ENCODE measurements at regions not wholly inside any gene's neighbourhood (a gene's known extent, or its start where the extent isn't known, plus 50 kb on each side); places are given as distances from the start of the nearest gene placed in this dataset.

GRCh38 chr7:25669281-25669781 lies 441.0 kb upstream of the NPVF start:
- no peak for TF ChIP-seq YY1 (IDR thresholded peaks at IDR 0.05; ENCODE audit: extremely low read depth, insufficient replicate concordance, low read depth, low read length)
- no peak for TF ChIP-seq EGR1 (IDR thresholded peaks at IDR 0.05; ENCODE audit: low read depth)
- no peak for TF ChIP-seq SIN3A (IDR thresholded peaks at IDR 0.05; ENCODE audit: low read depth)
- no TSS peak for BruUV-seq (replicated peaks)
- Histone ChIP-seq H3K4me3 (replicated peaks in 1 of 2; ENCODE audit: low read depth in 1 of 2, low read length in 2 of 2) (no peak overlapping the region), H3K9me2 (ENCODE audit: insufficient read depth) (no peaks in the 10 kb centered on the region), H2AFZ (ENCODE audit: low read depth, low read length, poor library complexity, severe bottlenecking) (no peak overlapping the region), H3K9ac (ENCODE audit: low read length) (no peak overlapping the region), H3K9me3 (ENCODE audit: control insufficient read depth in 1 of 2, insufficient read depth in 1 of 2, low read depth in 1 of 2, low read length in 2 of 2) (no peaks in the 10 kb centered on the region), H3K4me1 (ENCODE audit: control insufficient read depth in 1 of 2, insufficient read depth in 2 of 2, low read length in 2 of 2) (no peaks in the 10 kb centered on the region), H4K20me1 (ENCODE audit: insufficient read depth) (no peaks in the 10 kb centered on the region), H3K36me3 (ENCODE audit: control insufficient read depth in 1 of 2, insufficient read depth in 2 of 2, low read length in 2 of 2) (no peaks in the 10 kb centered on the region), H3K79me2 (ENCODE audit: insufficient read depth, low read length) (no peaks in the 10 kb centered on the region), H3K4me2 (ENCODE audit: low read length) (no peak overlapping the region), H3K27me3 (ENCODE audit: insufficient read depth, low read length) (peaks cover 56% of the 10 kb centered on the region), H3K27ac (ENCODE audit: low read depth, low read length) (no peak overlapping the region)
- POLR2A ChIA-PET = no interaction called here
- intact Hi-C loops (cut with micrococcal nuclease) = no loop called here
- DNase-seq (ENCODE audit: low read depth, low spot score) = no peak
- CTCF ChIA-PET = no interaction called here
- no peak for ATAC-seq
- RAD21 ChIA-PET (ENCODE audit: low non-redundant PET in 1 of 2, low total read pairs in 2 of 2, uncharacterized antibody in 2 of 2, unreplicated experiment in 2 of 2) = no interaction called here

DNA sequence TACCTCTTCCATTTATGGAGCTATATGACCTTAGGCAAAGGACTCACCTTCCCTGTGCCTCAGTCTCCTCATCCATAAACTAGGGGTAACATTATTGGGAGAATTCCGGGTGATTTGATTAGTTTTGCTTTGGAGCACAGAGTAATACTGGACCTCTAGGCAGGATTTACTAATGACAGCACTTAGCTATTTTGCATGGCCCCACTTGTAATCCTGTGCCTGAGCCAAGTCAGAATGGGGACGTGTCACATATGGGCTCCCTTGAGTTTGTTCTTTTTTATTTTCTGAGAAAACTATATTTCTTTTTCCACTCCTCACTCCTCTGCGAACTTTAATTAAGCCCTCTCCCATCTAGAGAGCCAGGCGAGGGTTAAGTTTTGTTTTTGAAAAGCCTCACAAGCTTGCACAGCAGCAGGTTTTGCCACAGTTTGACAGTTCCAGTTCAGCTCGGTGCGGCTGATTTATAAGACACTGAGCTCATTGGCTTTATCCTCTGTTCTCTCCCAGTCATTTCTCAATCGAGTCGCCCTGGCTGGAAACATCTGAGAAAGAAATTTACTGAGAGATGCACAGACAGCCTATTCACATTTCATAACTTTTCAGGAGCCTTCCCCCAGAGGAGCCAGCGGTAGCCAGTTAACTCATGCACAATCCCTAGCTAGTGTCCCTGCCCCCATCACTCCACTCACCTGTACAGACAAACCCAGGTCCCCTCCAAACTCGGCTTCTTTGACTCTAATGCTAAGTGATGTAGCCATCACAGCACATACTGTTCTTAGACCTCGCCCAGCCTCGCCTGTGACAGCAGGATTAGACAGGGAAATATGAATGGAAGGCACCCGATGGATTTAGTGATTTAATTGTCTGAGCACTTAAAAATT lies 441.9 kb upstream of the NPVF start:
- ChIA-PET RAD21 (ENCODE audit: low non-redundant PET in 1 of 2, low total read pairs in 2 of 2, uncharacterized antibody in 2 of 2, unreplicated experiment in 2 of 2) (no interaction called here), POLR2A (no interaction called here), CTCF (no interaction called here)
- Histone ChIP-seq H3K9me3 (ENCODE audit: control insufficient read depth in 1 of 2, insufficient read depth in 1 of 2, low read depth in 1 of 2, low read length in 2 of 2) (no peaks in the 10 kb centered on the region), H3K4me2 (ENCODE audit: low read length) (no peak overlapping the region), H3K36me3 (ENCODE audit: control insufficient read depth in 1 of 2, insufficient read depth in 2 of 2, low read length in 2 of 2) (no peaks in the 10 kb centered on the region), H3K27me3 (ENCODE audit: insufficient read depth, low read length) (peaks cover 49% of the 10 kb centered on the region), H3K79me2 (ENCODE audit: insufficient read depth, low read length) (no peaks in the 10 kb centered on the region), H3K4me3 (replicated peaks in 1 of 2; ENCODE audit: low read depth in 1 of 2, low read length in 2 of 2) (no peak overlapping the region), H2AFZ (ENCODE audit: low read depth, low read length, poor library complexity, severe bottlenecking) (no peak overlapping the region), H3K27ac (ENCODE audit: low read depth, low read length) (no peak overlapping the region), H4K20me1 (ENCODE audit: insufficient read depth) (no peaks in the 10 kb centered on the region), H3K9ac (ENCODE audit: low read length) (no peak overlapping the region), H3K9me2 (ENCODE audit: insufficient read depth) (no peaks in the 10 kb centered on the region), H3K4me1 (ENCODE audit: control insufficient read depth in 1 of 2, insufficient read depth in 2 of 2, low read length in 2 of 2) (no peaks in the 10 kb centered on the region)
- DNase-seq (ENCODE audit: low read depth, low spot score) = no peak
- intact Hi-C loops (cut with micrococcal nuclease) = no loop called here
- no TSS peak for BruUV-seq (replicated peaks)
- TF ChIP-seq CEBPB (IDR thresholded peaks at IDR 0.05; ENCODE audit: low read depth) = no peak
- TF ChIP-seq ZBTB33 (IDR thresholded peaks at IDR 0.05; ENCODE audit: extremely low read depth, insufficient replicate concordance, low read length) = no peak
- TF ChIP-seq ZFX (IDR thresholded peaks at IDR 0.05) = no peak
- no peak for TF ChIP-seq ZNF274 (IDR thresholded peaks at IDR 0.05; ENCODE audit: low read depth, low read length)
- TF ChIP-seq RAD21 (IDR thresholded peaks at IDR 0.05; ENCODE audit: low read depth) = no peak
- no peak for TF ChIP-seq SIN3A (IDR thresholded peaks at IDR 0.05; ENCODE audit: low read depth)
- TF ChIP-seq SRF (IDR thresholded peaks at IDR 0.05; ENCODE audit: low read depth) = no peak
- TF ChIP-seq, protein P1, sequence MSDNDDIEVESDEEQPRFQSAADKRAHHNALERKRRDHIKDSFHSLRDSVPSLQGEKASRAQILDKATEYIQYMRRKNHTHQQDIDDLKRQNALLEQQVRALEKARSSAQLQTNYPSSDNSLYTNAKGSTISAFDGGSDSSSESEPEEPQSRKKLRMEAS (IDR thresholded peaks at IDR 0.05) = no peak
- no peak for ATAC-seq

All from HCT116 (cell line).